Renal pelvis (tissue), 1 donor: ENCODE measurements at regions not wholly inside any gene's neighbourhood (a gene's known extent, or its start where the extent isn't known, plus 50 kb on each side); places are given as distances from the start of the nearest gene placed in this dataset.

Source experiments
- DNase-seq: peaks from one replicate; pipeline ENCODE4 v3.0.0-alpha.2; 2013

GRCh38 chr2:8044046-8044594 is 637.7 kb upstream of the ID2 start:
- no peak for DNase-seq

DNA sequence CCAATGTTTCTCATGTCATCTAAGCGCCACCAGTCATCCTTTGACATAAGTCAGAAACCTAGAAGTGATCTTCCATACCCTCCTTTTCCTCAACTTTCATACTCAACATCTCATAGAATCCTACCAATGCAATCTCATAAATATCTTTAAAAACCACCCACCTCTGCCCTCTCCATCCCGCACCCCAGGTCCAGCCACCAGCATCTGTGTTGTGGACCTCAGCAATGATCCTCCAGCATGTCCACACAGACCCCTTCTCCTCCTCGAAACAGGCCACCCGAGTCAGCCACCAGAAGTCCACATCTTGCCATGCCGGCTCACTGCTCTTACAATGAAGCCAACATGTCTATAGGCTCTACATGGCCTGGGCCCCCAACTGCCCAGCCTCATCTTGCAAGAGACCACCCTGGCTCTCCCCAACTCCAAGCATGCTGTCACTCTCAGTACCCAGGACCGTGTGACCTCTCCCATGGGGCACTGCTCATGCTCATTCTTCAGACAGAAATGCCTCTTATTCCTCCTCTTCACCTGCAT is 636.7 kb upstream of the ID2 start:
- DNase-seq: no peak

DNA sequence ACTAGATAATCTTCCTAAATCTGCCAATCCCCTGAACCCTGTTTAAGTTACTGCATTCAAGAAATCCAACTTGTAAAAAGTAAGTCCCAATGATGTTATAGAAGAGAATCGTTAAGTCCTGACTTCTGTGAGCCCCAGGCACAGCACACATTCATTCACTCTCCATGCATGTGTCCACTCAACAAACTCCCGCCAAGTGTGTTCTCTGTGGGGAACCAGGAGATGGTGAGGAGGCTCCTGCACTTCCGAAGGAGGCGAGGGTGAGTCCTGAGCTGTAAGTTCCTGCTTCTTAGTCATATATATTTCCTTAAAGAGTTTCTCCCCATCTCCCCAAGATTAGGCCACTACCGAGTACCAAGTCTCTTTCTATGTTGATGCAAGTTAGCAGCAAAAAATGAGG is 635.0 kb upstream of the ID2 start:
- DNase-seq: no peak

DNA sequence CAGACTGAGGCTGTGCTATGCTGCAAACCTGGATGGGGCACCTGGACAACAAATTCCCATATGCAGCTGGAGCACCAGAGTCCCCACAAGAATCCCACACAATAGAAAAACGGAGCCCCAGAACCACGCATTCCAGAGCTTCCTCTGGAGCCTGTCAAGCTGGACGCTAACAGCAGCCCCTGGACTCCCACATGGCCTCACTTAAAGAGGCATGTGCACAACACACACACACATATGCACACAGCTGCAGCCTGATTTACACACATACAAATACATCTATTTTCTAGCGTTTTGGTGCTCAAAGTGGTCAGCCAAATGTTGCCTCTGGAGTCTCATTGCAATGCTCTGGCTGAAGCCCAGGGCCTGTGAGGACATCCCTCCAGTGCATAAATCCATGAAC is 632.7 kb upstream of the ID2 start:
- DNase-seq: peak; percentile 54

DNA sequence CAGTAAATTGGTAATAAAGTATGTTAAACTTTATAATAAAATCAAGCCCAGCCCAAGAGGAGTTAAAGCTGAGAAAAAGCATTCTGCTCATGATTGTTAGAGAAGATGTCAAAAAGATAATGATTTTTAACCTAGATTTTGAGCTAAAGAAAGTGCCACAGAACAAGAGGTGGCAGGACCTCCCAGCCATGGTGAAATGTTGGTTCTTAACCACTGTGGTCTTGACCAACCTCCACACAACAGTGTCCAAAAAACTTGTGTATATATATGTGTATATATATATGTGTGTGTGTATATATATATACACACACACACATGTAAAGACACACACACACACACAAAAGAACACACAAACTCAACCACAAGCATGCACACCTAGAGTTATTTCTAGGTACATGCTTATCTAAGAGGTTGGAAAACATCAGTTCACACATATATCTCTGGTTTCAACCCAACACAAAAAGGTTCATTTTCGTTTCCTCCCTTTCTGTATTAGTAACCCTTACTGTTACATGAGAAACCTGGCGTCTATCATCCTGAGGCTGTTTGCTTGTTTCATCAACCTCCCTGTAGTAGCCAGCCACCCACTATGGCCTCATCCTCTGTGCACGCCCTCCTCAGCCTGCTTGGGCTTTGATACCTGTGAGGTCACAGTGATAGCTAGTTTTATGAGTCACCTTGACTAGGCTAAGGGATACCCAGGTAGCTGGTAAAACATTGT is 631.8 kb upstream of the ID2 start:
- DNase-seq: no peak

DNA sequence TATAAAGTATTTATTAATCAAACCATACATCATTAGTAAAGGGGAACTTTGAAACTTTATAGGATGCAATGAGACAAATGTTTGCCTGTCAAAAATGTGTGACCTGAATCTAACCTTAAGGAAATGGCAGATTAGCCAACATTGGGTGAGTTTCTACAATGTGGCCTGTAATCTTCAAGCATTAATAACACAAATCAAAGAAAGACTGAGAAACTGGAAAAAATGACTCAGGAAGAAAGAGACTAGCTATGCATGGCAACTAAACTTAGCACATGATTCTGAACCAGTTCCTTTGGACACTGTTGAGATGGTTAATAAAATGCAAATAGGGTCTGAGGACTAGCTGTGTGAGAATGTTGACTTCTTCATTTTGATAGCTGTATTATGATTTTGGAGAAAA is 628.6 kb upstream of the ID2 start:
- DNase-seq: no peak

DNA sequence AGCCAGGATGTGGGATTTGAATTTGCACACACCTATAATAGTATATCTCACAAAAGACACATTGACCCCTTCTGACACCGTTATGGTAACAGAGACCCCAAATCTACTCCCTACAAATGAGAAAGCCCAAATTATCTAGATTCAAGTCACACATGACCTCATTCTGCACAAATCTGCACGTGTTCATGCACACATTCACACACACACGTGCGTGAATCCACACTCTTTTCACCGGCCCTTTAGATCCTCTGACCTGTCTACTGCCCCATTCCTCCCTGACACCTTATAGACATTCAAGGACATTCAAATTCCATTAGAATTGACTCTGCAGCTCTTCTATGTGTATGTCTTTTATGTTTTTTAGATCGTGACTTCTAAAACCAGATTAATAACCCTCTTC is 627.8 kb upstream of the ID2 start:
- DNase-seq: no peak

- no peak for DNase-seq
Observed at GRCh38 chr2:8058652-8059051, 623.2 kb upstream of the ID2 start.

GRCh38 chr2:8059255-8059654 is 622.6 kb upstream of the ID2 start:
- DNase-seq: no peak

DNA sequence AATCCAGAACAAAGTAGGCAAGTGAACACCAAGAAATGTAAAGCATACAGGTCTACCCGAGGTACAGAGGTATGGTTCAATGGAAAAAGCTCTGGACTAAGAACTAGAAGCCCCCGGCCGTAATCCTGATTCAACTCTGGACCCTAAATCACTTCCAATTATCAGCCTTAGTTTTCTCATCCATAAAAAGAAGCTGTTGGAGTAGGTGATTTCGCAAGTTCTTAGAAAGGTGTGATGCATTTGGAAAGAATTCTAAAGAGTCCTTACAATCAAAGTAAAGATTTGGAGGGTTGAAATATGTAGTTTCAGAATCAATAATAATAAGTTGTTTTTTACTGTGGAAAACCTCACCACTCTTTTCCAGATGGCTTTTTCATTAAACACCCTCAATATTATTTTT is 622.1 kb upstream of the ID2 start:
- no peak for DNase-seq

- no peak for DNase-seq
Observed at GRCh38 chr2:8061219-8061618, 620.6 kb upstream of the ID2 start.

DNA sequence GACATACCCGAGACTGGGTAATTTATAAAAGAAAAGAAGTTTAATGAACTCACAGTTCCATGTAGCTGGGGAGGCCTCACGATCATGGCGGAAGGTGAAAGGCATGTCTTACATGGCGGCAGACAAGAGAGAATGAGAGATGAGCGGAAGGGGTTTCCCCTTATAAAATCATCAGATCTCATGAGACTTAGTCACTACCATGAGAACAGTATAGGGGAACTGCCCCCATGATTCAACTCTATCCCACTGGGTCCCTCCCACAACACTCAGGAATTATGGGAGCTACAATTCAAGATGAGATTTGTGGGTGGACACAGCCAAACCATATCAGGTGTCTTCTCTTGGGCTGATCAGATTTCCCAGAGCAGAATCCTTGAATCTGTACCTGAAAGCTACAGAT is 617.3 kb upstream of the ID2 start:
- no peak for DNase-seq

DNA sequence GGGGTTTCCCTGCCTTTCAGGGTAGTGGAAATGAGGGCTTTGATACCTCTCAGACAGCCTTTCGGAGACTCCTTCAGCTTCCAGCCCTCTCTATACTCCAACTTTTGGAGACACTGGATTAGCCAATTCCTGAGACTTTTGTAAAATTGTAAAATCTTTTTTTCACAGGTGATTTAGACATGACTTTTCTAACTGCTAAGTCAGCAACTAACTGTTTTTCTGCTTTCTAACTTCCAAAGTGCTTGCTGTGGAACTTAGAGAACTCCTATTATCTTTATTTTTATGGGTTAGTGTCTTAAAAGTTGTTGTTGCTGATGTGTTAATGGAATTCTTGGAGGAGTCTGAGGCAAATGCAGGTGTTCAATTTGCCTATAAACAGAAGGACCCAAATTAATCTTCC is 616.7 kb upstream of the ID2 start:
- no peak for DNase-seq

DNA sequence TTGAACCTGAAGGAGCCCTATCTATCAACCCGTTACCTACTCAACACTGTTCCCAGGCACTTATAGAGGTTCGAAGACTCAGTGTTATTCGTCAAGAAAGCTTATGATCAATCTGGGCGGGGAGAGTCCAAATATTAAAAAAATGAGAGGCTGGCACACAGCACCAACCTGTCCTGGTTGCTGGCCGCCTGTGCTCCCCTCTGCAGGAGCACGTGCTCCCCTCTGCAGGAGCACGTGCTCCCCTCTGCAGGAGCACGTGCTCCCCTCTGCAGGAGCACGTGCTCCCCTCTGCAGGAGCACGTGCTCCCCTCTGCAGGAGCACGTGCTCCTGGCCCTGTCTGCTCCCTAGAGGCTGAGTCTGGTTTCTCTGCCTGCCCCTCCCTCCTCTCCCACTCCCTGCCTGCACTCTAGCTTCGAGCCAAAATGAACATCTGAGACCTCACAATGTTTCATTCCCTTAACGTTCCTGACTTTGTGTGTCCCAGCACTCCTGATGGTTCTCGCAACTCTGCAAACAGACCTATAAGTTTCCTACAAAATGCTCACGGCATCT is 614.0 kb upstream of the ID2 start:
- no peak for DNase-seq

DNA sequence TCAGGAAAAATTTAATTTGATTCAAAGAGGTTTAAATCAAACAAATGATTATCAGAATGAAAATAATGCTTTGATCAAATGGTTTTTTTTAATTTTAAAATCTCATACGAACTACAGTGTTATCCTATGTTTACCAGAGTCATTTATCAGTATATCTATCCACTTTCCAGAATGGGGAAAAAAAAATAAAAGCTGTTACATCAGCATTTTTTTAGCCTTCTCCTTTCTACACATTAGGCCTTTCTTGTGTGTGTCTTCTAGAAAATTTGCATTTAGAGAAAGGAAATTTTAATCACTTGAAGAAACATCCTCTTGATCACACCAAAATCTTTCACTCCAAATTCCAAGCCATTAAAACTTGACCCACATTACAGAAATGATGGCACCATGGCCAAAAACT is 608.9 kb upstream of the ID2 start:
- no peak for DNase-seq

DNA sequence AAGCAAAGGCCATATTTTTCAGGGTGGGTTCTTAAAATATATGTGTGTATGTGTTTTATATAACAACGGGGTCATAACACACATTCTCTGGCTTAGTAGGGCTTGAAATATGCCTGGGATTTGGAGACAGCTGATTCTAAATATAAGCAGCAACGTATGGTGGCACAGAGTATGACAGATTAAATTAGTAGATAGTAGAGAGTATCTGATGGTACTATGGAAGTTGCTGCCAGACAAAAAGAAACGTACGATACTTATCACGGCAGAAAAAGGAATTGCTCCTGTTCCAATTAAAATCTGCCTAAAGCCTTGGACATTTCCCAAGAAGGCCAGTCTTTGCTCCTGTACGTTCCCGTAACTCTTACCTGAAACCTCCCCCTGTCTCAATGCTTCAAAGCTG is 607.9 kb upstream of the ID2 start:
- no peak for DNase-seq

DNA sequence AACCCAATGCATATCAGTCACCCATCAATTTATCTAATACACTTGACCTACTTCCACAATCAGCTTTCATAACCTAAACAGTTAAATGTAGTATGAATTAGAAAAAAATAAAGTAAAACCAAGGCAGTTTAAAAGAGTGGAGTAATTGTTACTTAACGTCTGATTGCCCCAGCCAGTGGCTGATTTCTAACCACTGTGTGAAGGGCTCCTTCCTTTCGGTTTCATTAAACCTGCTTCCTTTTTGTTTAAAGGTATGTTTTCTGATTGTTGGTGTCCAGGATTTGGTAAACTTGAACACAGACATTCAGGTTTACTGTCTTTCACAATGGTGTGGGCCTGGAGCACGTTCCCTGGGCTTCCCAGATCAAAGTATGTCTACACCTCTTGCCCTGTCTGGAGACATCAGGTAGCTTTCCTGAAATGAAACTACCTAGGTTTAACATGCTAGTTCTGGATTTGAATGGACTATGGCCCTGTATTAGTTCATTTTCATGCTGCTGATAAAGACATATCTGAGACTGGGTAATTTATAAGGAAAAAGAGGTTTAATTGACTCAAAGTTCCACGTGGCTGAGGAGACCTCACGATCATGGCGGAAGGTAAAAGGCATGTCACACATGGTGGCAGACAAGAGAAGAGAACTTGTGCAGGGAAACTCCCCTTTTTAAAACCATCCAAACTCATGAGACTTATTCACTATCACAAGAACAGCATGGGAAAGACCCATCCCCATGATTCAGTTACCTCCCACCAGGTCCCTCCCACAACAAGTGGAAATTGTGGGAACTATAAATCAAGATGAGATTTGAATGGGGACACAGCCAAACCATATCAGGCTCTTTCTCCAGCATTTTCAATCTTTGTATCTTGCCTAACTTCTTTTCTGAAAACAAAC is 605.2 kb upstream of the ID2 start:
- DNase-seq: no peak

DNA sequence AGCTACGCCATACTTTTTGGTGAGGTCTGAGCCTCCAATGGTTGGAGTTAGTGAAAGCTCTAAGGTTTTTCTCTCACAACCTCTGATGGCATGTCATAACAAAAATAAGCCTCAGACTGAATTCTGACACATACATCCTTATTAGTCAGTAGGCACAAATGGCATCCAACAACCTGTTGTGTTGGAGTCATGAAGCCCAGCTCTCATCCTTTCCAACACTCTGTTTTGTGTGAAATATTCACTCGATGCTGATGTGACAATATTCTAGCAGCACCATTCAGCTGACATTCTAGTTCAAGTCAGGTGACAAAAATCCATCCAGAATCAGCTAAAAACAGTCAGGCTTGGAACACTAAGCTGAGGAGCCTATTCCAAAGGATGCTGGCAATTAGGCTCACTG is 603.2 kb upstream of the ID2 start:
- DNase-seq: no peak

DNA sequence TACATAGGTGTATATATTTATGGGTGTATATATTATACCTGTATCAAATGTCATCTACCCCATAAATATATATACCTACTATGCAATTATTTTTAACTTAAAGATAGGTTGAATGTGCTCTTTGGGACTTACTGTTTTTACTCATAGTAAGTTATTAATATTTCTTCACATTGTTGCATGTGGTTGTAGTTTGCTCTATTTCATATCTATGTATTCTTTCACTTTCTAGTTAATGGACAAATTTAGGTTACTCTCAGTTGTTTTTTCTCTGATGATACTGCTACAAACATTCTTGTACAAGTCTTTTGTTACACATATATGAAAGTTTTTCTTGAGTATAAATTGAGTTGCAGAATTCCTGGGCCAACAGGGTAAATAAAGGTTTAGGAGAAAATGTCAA is 601.8 kb upstream of the ID2 start:
- no peak for DNase-seq

GRCh38 chr2:8081130-8081529 is 600.7 kb upstream of the ID2 start:
- DNase-seq: no peak

DNA sequence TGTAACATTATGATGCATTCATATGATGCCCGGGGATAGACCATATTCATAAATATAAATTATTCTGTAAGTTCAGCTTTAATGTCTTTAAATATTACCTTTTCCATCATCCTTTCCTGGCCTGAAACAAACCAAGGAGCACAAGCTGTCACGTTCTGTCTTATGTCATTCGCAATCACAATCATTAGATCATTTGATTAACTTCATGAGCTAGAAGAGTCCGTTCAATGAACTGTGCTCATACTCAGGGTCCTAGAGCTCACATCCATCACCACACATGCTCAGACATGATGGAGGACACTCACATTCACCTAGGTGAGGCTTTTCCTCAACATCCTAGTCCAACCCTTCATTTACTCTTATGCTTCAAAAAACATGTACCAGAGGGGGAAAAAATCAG is 599.0 kb upstream of the ID2 start:
- DNase-seq: no peak

GRCh38 chr2:8086357-8086756 is 595.5 kb upstream of the ID2 start:
- DNase-seq: no peak
